PC-9 (cell line): ENCODE measurements at regions not wholly inside any gene's neighbourhood (a gene's known extent, or its start where the extent isn't known, plus 50 kb on each side); places are given as distances from the start of the nearest gene placed in this dataset.

Source experiments
- BruUV-seq: library from RNA; stranded (reverse); fragments of 400-500 nt; replicated peaks from 2 replicates; lab custom pipeline; 2021; lab: Mats Ljungman, UMichigan
- CTCF ChIA-PET: fragments of 300-600 bp; sonication (Branson Sonifier 250); formaldehyde crosslinking; loops from one replicate; lab custom pipeline; 2022; ENCODE audit warnings: antibody characterized with exemption; lab: Charles Lee
- POLR2A ChIA-PET: fragments of 300-600 bp; sonication (Branson Sonifier 250); formaldehyde crosslinking; loops from one replicate; lab custom pipeline; 2022; ENCODE audit warnings: antibody characterized with exemption; ENCODE audit not compliant: unreplicated experiment; lab: Charles Lee
- DNase-seq, 2 experiments: peaks; one replicate each; pipeline versions ENCODE4 v3.0.0 to v3.0.0-alpha.2; 2015 to 2022; ENCODE audit warnings: mixed read lengths in 1 of 2
- H2AFZ ChIP-seq: fragments of 200-600 bp; sonication (generic); 2 replicates; pipeline ENCODE4 v1.8.1; 2017; ENCODE audit warnings: antibody characterized with exemption
- H3F3A ChIP-seq: fragments of 200-600 bp; sonication (generic); 2 replicates; pipeline ENCODE4 v1.8.1; 2017; ENCODE audit warnings: antibody characterized with exemption, mild to moderate bottlenecking, low read depth; ENCODE audit not compliant: insufficient read depth
- H3K27ac ChIP-seq: fragments of 200-600 bp; sonication (generic); 2 replicates; pipeline ENCODE4 v1.6.1; 2016; ENCODE audit warnings: mixed run types
- H3K27me3 ChIP-seq: fragments of 200-600 bp; sonication (generic); 2 replicates; pipeline ENCODE4 v1.6.1; 2016; ENCODE audit warnings: low read depth, mixed run types; ENCODE audit not compliant: insufficient read depth
- H3K36me3 ChIP-seq: fragments of 200-600 bp; sonication (generic); 2 replicates; pipeline ENCODE4 v1.6.1; 2016; ENCODE audit warnings: low read depth, mixed run types
- H3K4me1 ChIP-seq: fragments of 200-600 bp; sonication (generic); replicated peaks from 2 replicates; pipeline ENCODE4 v1.6.1; 2016; ENCODE audit warnings: mixed run types; ENCODE audit not compliant: insufficient read depth
- H3K4me2 ChIP-seq: fragments of 200-600 bp; sonication (generic); 2 replicates; pipeline ENCODE4 v1.6.1; 2017; ENCODE audit warnings: mixed run types
- H3K4me3 ChIP-seq: fragments of 200-600 bp; sonication (generic); 2 replicates; pipeline ENCODE4 v1.6.1; 2016; ENCODE audit warnings: mixed run types
- H3K79me2 ChIP-seq: fragments of 200-600 bp; sonication (generic); 2 replicates; pipeline ENCODE4 v1.6.1; 2017; ENCODE audit warnings: low read depth, mixed run types
- H3K9me2 ChIP-seq: fragments of 200-600 bp; sonication (generic); 2 replicates; pipeline ENCODE4 v1.8.1; 2017; ENCODE audit warnings: mild to moderate bottlenecking; ENCODE audit not compliant: insufficient read depth
- H3K9me3 ChIP-seq: fragments of 200-600 bp; sonication (generic); 2 replicates; pipeline ENCODE4 v1.8.1; 2016; ENCODE audit warnings: low read depth; ENCODE audit not compliant: insufficient read depth
- H4K20me1 ChIP-seq: fragments of 200-600 bp; sonication (generic); 2 replicates; pipeline ENCODE4 v1.8.1; 2017; ENCODE audit not compliant: insufficient read depth
- CTCF ChIP-seq: fragments of 200-600 bp; sonication (generic); conservative IDR thresholded peaks from 2 replicates; pipeline ENCODE4 v1.6.1; 2017; ENCODE audit warnings: mixed run types, antibody characterized with exemption, mild to moderate bottlenecking, moderate library complexity
- EZH2 ChIP-seq: fragments of 200-600 bp; sonication (generic); IDR thresholded peaks from 2 replicates; pipeline ENCODE4 v1.8.0; 2017; ENCODE audit warnings: antibody characterized with exemption, low read depth
- intact Hi-C: fragments of 100-400 bp; cut with micrococcal nuclease; formaldehyde crosslinking; loops from one replicate; pipeline ENCODE4 v1.10.0; 2022; ENCODE audit not compliant: unreplicated experiment

DNA sequence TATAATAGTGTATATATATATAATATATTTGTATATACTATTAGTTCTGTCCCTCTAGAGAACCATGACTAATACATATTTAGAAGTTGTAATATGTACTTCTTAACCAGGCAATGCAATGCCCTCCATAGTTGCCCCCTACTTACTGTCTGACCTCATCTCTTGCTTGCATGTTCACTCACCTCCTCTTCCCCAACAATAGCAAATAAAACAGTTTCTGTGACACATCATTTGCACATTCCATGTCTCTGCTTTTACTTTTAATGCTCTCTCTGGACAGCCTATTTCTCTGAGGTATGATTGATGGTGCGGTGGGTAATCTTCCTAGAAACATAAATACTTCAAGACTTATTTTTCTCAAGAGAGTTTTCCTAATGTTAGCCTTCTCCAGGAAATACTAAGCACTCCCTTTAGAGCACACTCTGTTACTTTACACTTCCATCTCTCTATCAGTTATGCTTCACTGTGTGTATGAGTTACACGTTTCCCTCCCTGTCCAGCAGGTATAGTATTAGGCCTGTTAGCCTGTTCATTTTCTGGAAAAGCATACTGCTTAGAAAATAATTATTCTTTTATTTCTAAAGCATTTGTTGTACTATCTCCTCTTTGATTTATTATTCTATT is 295.6 kb upstream of the LRATD1 start:
- H3K27me3 ChIP-seq: no peaks in the 10 kb centered on the region
- POLR2A ChIA-PET: no interaction called here

DNA sequence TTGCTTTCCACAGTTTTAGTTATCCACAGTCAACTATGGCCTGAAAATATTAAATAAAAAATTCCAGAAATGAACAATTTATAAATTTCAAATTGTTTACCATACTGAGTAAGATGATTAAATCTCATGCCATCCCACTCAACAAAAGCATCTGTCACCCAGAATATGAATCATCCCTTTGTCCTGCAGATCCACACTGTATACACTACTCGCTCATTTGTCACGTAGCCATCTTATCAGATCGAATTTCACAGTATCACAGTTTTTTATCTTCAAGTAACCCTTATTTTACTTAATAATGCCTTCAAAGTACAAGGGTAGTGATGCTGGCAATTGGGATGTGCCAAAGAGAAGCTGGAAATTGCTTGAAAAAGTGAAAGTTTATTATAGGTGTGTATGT is 291.8 kb upstream of the LRATD1 start:
- no peaks in the 10 kb centered on the region; the same call in 1 of the 2 replicates for H4K20me1 ChIP-seq
- no peaks in the 10 kb centered on the region for H3K79me2 ChIP-seq
- no TSS peak for BruUV-seq
- TF ChIP-seq CTCF (no peak), EZH2 (no peak)
- H3K4me2 ChIP-seq: no peak overlapping the region
- no peaks in the 10 kb centered on the region for H3K9me2 ChIP-seq
- DNase-seq: no peak
- POLR2A ChIA-PET: no interaction called here
- H3K27me3 ChIP-seq: no peaks in the 10 kb centered on the region
- H3K36me3 ChIP-seq: no peaks in the 10 kb centered on the region
- CTCF ChIA-PET: no interaction called here
- H2AFZ ChIP-seq: no peak overlapping the region
- H3K9me3 ChIP-seq: no peaks in the 10 kb centered on the region
- no peaks in the 10 kb centered on the region for H3F3A ChIP-seq
- H3K4me1 ChIP-seq: no peaks in the 10 kb centered on the region
- H3K27ac ChIP-seq: no peak overlapping the region
- H3K4me3 ChIP-seq: no peak overlapping the region
- intact Hi-C loops: no loop called here

More for the DNA sequence above, 295.6 kb upstream of the LRATD1 start:
- CTCF ChIA-PET: no interaction called here
- TF ChIP-seq CTCF (no peak), EZH2 (no peak)
- intact Hi-C loops: no loop called here
- Histone ChIP-seq H4K20me1 (no peaks in the 10 kb centered on the region; the same call in 1 of the 2 replicates), H3K27ac (no peak overlapping the region), H3K36me3 (no peaks in the 10 kb centered on the region), H3F3A (no peaks in the 10 kb centered on the region), H3K9me3 (no peaks in the 10 kb centered on the region), H3K4me3 (no peak overlapping the region), H3K4me2 (no peak overlapping the region), H2AFZ (no peak overlapping the region), H3K79me2 (no peaks in the 10 kb centered on the region), H3K4me1 (no peaks in the 10 kb centered on the region), H3K9me2 (no peaks in the 10 kb centered on the region; the same call in 1 of the 2 replicates)
- no TSS peak for BruUV-seq
- DNase-seq: no peak

DNA sequence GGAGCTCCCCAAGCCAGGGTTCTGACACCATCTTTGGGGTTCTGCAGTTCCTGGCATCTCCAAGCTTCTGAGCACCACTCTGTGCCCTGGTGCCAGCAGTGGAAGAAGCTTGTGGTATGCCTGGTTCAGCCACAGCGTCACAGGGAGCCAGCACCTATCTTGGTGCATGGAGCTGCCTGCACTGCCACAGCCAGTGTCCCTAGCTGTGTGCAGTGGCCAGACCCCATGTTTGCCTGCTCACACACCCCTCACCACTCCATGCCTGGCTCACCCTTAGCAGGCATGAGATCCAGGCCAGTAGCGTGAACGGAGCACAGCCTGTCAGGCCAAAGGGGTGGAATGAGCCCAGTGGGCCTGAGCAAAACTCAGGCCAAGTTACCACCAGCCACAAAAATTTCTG is 290.2 kb upstream of the LRATD1 start:
- intact Hi-C loops: no loop called here
- TF ChIP-seq CTCF (no peak), EZH2 (no peak)
- no peak for DNase-seq

More for the DNA sequence above, 290.2 kb upstream of the LRATD1 start:
- Histone ChIP-seq H3K27me3 (no peaks in the 10 kb centered on the region), H3K79me2 (no peaks in the 10 kb centered on the region), H3K36me3 (no peaks in the 10 kb centered on the region), H4K20me1 (no peaks in the 10 kb centered on the region), H2AFZ (no peak overlapping the region), H3K9me2 (no peaks in the 10 kb centered on the region), H3K9me3 (no peaks in the 10 kb centered on the region), H3K4me1 (no peaks in the 10 kb centered on the region), H3K4me2 (no peak overlapping the region), H3F3A (no peaks in the 10 kb centered on the region), H3K27ac (no peak overlapping the region), H3K4me3 (no peak overlapping the region)
- no TSS peak for BruUV-seq
- CTCF ChIA-PET: no interaction called here
- POLR2A ChIA-PET: no interaction called here
